Uterus (tissue), 2 donors: ENCODE measurements at regions not wholly inside any gene's neighbourhood (a gene's known extent, or its start where the extent isn't known, plus 50 kb on each side); places are given as distances from the start of the nearest gene placed in this dataset.

Experiments
- CTCF ChIP-seq, 4 experiments: fragments of 200-600 bp in 2 of 4; fragments of 450-650 bp in 2 of 4; sonication (generic) in 2 of 4; IDR thresholded peaks; one replicate each; pipeline ENCODE4 v1.5.1; 2016 to 2019; ENCODE audit warnings: antibody characterized with exemption in 4 of 4, mild to moderate bottlenecking in 2 of 4, moderate library complexity in 1 of 4
- POLR2A ChIP-seq, 2 donors: fragments of 450-650 bp; IDR thresholded peaks; one replicate each; pipeline ENCODE4 v1.6.1; 2016; ENCODE audit warnings: antibody characterized with exemption in 2 of 2, mild to moderate bottlenecking in 1 of 2, moderate library complexity in 1 of 2

- no peak for TF ChIP-seq CTCF (IDR thresholded peaks at IDR 0.05)
- no peak for TF ChIP-seq POLR2A (IDR thresholded peaks at IDR 0.05)
These were observed 147.2 kb downstream of the SPCS3 start for GRCh38 chr4:176467001-176467400.
